CD14-positive monocyte (primary cell): ENCODE measurements at regions not wholly inside any gene's neighbourhood (a gene's known extent, or its start where the extent isn't known, plus 50 kb on each side); places are given as distances from the start of the nearest gene placed in this dataset.

Experiments used
- DNase-seq, 3 donors: peaks; one replicate each; pipeline ENCODE4 v3.0.0-alpha.2; 2011 to 2022
- H2AFZ ChIP-seq: 2 replicates; pipeline ENCODE4 v1.6.0; 2012; ENCODE audit warnings: mild to moderate bottlenecking, low read depth, low read length, inconsistent platforms; ENCODE audit not compliant: insufficient read depth, poor library complexity, severe bottlenecking
- H3K27ac ChIP-seq, 2 donors: 1 replicate in 1 of 2; 2 replicates in 1 of 2; pipeline ENCODE4 v1.5.1; 2012 to 2013; ENCODE audit warnings: low read length in 2 of 2, control low read depth in 1 of 2, inconsistent platforms in 1 of 2, low read depth in 1 of 2, mild to moderate bottlenecking in 1 of 2
- H3K27me3 ChIP-seq, 2 donors: one replicate each; pipeline versions ENCODE4 v1.6.0 to v1.6.1; 2011 to 2013; ENCODE audit warnings: low read length in 2 of 2; ENCODE audit not compliant: control insufficient read depth in 2 of 2, insufficient read depth in 2 of 2
- H3K36me3 ChIP-seq, 2 donors: replicated peaks in 1 of 2; 1 replicate in 1 of 2; 2 replicates in 1 of 2; pipeline versions ENCODE4 v1.5.1 to v1.6.1; 2012 to 2013; ENCODE audit warnings: low read length in 2 of 2, control low read depth in 1 of 2, inconsistent platforms in 1 of 2, mild to moderate bottlenecking in 1 of 2; ENCODE audit not compliant: insufficient read depth in 2 of 2, control insufficient read depth in 1 of 2
- H3K4me1 ChIP-seq, 2 donors: 1 replicate in 1 of 2; 2 replicates in 1 of 2; pipeline versions ENCODE4 v1.5.1 to v1.6.1; 2012 to 2013; ENCODE audit warnings: low read length in 2 of 2, control low read depth in 1 of 2, inconsistent platforms in 1 of 2, mild to moderate bottlenecking in 1 of 2, moderate library complexity in 1 of 2; ENCODE audit not compliant: insufficient read depth in 2 of 2, control insufficient read depth in 1 of 2
- H3K4me2 ChIP-seq: replicated peaks from 2 replicates; pipeline ENCODE3; 2012; ENCODE audit warnings: low read length, moderate library complexity, mild to moderate bottlenecking; ENCODE audit not compliant: poor library complexity, severe bottlenecking; ENCODE audit errors: extremely low read depth
- H3K4me3 ChIP-seq, 3 experiments: fragments of 200-600 bp in 1 of 3; sonication (generic) in 1 of 3; replicated peaks in 1 of 3; 1 replicate in 2 of 3; 2 replicates in 1 of 3; pipeline ENCODE4 v1.5.1; 2011 to 2013; ENCODE audit warnings: low read length in 3 of 3, mild to moderate bottlenecking in 3 of 3, control low read depth in 2 of 3, low read depth in 2 of 3, inconsistent platforms in 1 of 3, moderate library complexity in 1 of 3
- H3K79me2 ChIP-seq: 2 replicates; pipeline ENCODE4 v1.6.0; 2012; ENCODE audit warnings: mild to moderate bottlenecking, control low read depth, inconsistent platforms, low read length, moderate library complexity; ENCODE audit not compliant: insufficient read depth
- H3K9ac ChIP-seq: 2 replicates; pipeline ENCODE4 v1.6.0; 2017; ENCODE audit warnings: low read length, mild to moderate bottlenecking; ENCODE audit not compliant: insufficient read depth, poor library complexity, severe bottlenecking
- H3K9me3 ChIP-seq, 2 donors: replicated peaks in 1 of 2; 1 replicate in 1 of 2; 2 replicates in 1 of 2; pipeline versions ENCODE4 v1.5.1 to v1.6.1; 2012 to 2013; ENCODE audit warnings: low read length in 2 of 2, control low read depth in 1 of 2; ENCODE audit not compliant: control insufficient read depth in 1 of 2, insufficient read depth in 1 of 2
- H4K20me1 ChIP-seq: 2 replicates; pipeline ENCODE4 v1.6.0; 2012; ENCODE audit warnings: mild to moderate bottlenecking, low read length, control low read depth, moderate library complexity; ENCODE audit not compliant: insufficient read depth
- H3K27ac Mint-ChIP-seq, 7 donors: one replicate each; pipeline ENCODE4 v1.8.0; 2020; ENCODE audit warnings: mild to moderate bottlenecking in 7 of 7, mixed read lengths in 7 of 7, moderate library complexity in 6 of 7, inconsistent platforms in 2 of 7
- H3K27me3 Mint-ChIP-seq, 3 donors: one replicate each; pipeline ENCODE4 v1.8.0; 2021 to 2022; ENCODE audit warnings: low read depth in 3 of 3, mild to moderate bottlenecking in 3 of 3, mixed read lengths in 3 of 3, moderate library complexity in 3 of 3, inconsistent platforms in 1 of 3
- H3K36me3 Mint-ChIP-seq, 2 donors: one replicate each; pipeline ENCODE4 v1.8.0; 2020; ENCODE audit warnings: mixed read lengths in 2 of 2, inconsistent platforms in 1 of 2, mild to moderate bottlenecking in 1 of 2
- H3K4me1 Mint-ChIP-seq: one replicate; pipeline ENCODE4 v1.8.0; 2020; ENCODE audit warnings: mild to moderate bottlenecking, mixed read lengths
- H3K4me3 Mint-ChIP-seq, 2 donors: one replicate each; pipeline ENCODE4 v1.8.0; 2020; ENCODE audit warnings: mild to moderate bottlenecking in 2 of 2, mixed read lengths in 2 of 2, moderate library complexity in 1 of 2
- H3K9me3 Mint-ChIP-seq, 7 donors: one replicate each; pipeline ENCODE4 v1.8.0; 2020 to 2022; ENCODE audit warnings: mixed read lengths in 7 of 7, mild to moderate bottlenecking in 6 of 7, moderate library complexity in 6 of 7, inconsistent platforms in 2 of 7
- CTCF ChIP-seq: fragments of 200-600 bp; IDR thresholded peaks from one replicate; pipeline ENCODE4 v1.8.0; 2022; ENCODE audit warnings: antibody characterized with exemption, mild to moderate bottlenecking
- WGBS: methylation state at CpG from one replicate; pipeline ENCODE4 v1.1.5; 2013; ENCODE audit warnings: missing lambda C conversion rate; ENCODE audit not compliant: insufficient coverage; 5-methylcytosine and 5-hydroxymethylcytosine counted together
- intact Hi-C, 2 donors: fragments of 100-400 bp; cut with micrococcal nuclease; formaldehyde crosslinking; loops; one replicate each; pipeline versions ENCODE4 v1.15.0 to v1.15.1; 2023

DNA sequence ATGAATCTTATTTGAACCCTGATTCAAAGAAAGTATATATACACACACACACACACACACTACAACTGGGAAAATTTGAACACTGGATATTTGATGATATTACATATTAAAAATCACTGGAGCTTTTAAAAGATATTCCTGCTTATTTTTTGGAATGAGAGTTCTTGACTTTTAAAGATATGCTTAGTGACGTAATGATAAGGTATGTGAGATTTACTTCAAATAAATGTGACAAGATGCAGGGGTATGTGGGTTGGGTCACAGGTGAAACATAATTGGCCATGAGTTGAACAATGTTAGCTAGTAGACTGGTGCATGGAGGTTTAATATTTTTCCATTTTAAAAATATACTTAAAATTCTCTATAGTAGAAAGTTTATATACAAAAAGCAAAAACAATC lies 258.6 kb downstream of the CBLN4 start:
- H2AFZ ChIP-seq = no peak overlapping the region
- Mint-ChIP-seq H3K4me3 (no peak overlapping the region), H3K4me1 (no peaks in the 10 kb centered on the region), H3K36me3 (no peaks in the 10 kb centered on the region), H3K27me3 (no peaks in the 10 kb centered on the region), H3K27ac (no peak overlapping the region), H3K9me3 (peaks cover 0 to 20% (median 7%) of the 10 kb centered on the region in 7 donors)
- H3K4me1 ChIP-seq = no peaks in the 10 kb centered on the region
- 100% methylated on average over 1 of the region's 1 CpG for WGBS
- H3K27me3 ChIP-seq = no peaks in the 10 kb centered on the region
- H3K79me2 ChIP-seq = no peaks in the 10 kb centered on the region
- no peak for TF ChIP-seq CTCF
- H3K4me3 ChIP-seq = no peak overlapping the region
- no peak for DNase-seq
- no peaks in the 10 kb centered on the region for H4K20me1 ChIP-seq
- intact Hi-C loops = no loop called here
- H3K36me3 ChIP-seq = no peaks in the 10 kb centered on the region
- no peak overlapping the region for H3K4me2 ChIP-seq
- H3K9ac ChIP-seq = no peak overlapping the region
- no peak overlapping the region for H3K27ac ChIP-seq
- H3K9me3 ChIP-seq = peaks cover 13 to 23% of the 10 kb centered on the region in 2 donors

DNA sequence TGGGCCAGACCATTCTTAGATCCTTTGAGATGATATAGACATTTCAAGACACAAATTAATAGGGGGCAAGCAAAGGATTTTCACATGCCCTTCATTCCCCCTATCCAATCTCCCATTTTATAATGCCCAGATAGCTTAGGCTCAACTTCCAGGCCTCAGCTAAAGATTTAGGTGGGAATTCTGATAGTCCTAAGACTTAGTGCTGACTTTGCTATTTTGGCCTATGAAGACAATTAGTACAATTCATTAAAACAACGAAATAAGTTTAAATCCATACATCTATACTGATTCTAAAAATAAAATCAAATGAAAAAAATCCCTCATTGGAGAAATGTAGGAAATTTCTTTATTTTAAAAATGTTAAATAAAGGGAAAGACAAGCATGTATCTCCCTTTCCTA lies 259.5 kb downstream of the CBLN4 start:
- H3K36me3 Mint-ChIP-seq = no peaks in the 10 kb centered on the region
- Histone ChIP-seq H3K27me3 (no peaks in the 10 kb centered on the region), H3K4me2 (no peak overlapping the region), H4K20me1 (no peaks in the 10 kb centered on the region), H3K9me3 (peaks cover 13 to 23% of the 10 kb centered on the region in 2 donors), H3K79me2 (no peaks in the 10 kb centered on the region), H3K9ac (no peak overlapping the region), H3K4me3 (no peak overlapping the region), H2AFZ (no peak overlapping the region), H3K4me1 (no peaks in the 10 kb centered on the region), H3K36me3 (no peaks in the 10 kb centered on the region), H3K27ac (no peak overlapping the region)
- no peaks in the 10 kb centered on the region for H3K4me1 Mint-ChIP-seq
- WGBS = no CpG with 5 or more reads among the region's 1 CpG
- no peak for DNase-seq
- no peak for TF ChIP-seq CTCF
- no peak overlapping the region for H3K4me3 Mint-ChIP-seq
- H3K27ac Mint-ChIP-seq = no peak overlapping the region
- intact Hi-C loops = no loop called here
- H3K9me3 Mint-ChIP-seq = peaks cover 0 to 22% (median 8%) of the 10 kb centered on the region in 7 donors
- no peaks in the 10 kb centered on the region for H3K27me3 Mint-ChIP-seq
